ENCODE measurements at regions not wholly inside any gene's neighbourhood (a gene's known extent, or its start where the extent isn't known, plus 50 kb on each side); places are given as distances from the start of the nearest gene placed in this dataset.

DNA sequence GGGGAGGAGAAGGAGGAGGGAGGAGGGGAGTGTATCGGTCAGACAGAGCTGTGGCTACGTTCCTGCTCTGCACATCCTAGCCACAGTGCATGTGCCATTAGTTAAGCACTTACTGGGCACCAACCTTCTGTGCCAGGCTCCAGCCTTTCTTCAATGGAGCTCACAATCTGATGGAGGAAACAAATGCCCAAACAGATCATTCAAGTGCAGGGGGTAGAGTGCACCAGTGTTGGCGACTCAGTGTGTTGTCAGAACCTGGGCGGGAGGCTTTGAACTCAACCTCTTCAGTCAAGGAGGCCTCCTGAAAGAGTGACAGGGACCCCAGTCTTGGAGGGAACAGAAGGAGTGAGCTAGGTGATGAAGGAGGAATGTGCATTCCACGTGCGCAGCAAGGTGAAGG is 51.9 kb upstream of the SHB start:
- TF ChIP-seq TAF1 (CRISPR knock-in tag; IDR thresholded peaks at IDR 0.05), result no peak
- TF ChIP-seq, protein P1, sequence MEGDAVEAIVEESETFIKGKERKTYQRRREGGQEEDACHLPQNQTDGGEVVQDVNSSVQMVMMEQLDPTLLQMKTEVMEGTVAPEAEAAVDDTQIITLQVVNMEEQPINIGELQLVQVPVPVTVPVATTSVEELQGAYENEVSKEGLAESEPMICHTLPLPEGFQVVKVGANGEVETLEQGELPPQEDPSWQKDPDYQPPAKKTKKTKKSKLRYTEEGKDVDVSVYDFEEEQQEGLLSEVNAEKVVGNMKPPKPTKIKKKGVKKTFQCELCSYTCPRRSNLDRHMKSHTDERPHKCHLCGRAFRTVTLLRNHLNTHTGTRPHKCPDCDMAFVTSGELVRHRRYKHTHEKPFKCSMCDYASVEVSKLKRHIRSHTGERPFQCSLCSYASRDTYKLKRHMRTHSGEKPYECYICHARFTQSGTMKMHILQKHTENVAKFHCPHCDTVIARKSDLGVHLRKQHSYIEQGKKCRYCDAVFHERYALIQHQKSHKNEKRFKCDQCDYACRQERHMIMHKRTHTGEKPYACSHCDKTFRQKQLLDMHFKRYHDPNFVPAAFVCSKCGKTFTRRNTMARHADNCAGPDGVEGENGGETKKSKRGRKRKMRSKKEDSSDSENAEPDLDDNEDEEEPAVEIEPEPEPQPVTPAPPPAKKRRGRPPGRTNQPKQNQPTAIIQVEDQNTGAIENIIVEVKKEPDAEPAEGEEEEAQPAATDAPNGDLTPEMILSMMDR (CRISPR knock-in tag; IDR thresholded peaks at IDR 0.05), result no peak
- TF ChIP-seq, protein P2, sequence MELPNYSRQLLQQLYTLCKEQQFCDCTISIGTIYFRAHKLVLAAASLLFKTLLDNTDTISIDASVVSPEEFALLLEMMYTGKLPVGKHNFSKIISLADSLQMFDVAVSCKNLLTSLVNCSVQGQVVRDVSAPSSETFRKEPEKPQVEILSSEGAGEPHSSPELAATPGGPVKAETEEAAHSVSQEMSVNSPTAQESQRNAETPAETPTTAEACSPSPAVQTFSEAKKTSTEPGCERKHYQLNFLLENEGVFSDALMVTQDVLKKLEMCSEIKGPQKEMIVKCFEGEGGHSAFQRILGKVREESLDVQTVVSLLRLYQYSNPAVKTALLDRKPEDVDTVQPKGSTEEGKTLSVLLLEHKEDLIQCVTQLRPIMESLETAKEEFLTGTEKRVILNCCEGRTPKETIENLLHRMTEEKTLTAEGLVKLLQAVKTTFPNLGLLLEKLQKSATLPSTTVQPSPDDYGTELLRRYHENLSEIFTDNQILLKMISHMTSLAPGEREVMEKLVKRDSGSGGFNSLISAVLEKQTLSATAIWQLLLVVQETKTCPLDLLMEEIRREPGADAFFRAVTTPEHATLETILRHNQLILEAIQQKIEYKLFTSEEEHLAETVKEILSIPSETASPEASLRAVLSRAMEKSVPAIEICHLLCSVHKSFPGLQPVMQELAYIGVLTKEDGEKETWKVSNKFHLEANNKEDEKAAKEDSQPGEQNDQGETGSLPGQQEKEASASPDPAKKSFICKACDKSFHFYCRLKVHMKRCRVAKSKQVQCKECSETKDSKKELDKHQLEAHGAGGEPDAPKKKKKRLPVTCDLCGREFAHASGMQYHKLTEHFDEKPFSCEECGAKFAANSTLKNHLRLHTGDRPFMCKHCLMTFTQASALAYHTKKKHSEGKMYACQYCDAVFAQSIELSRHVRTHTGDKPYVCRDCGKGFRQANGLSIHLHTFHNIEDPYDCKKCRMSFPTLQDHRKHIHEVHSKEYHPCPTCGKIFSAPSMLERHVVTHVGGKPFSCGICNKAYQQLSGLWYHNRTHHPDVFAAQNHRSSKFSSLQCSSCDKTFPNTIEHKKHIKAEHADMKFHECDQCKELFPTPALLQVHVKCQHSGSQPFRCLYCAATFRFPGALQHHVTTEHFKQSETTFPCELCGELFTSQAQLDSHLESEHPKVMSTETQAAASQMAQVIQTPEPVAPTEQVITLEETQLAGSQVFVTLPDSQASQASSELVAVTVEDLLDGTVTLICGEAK (IDR thresholded peaks at IDR 0.05), result no peak
- TF ChIP-seq, protein P2 (CRISPR knock-in tag; IDR thresholded peaks at IDR 0.05), result no peak
